22Rv1 (cell line): ENCODE measurements at regions not wholly inside any gene's neighbourhood (a gene's known extent, or its start where the extent isn't known, plus 50 kb on each side); places are given as distances from the start of the nearest gene placed in this dataset.

Experiments
- H3K27ac ChIP-seq: fragments of 450-650 bp; 2 replicates; pipeline ENCODE4 v1.5.1; 2017
- CTCF ChIP-seq: fragments of 450-650 bp; IDR thresholded peaks from 2 replicates; pipeline ENCODE4 v1.5.1; 2017; ENCODE audit warnings: mild to moderate bottlenecking
- ZFX ChIP-seq: fragments of 450-650 bp; IDR thresholded peaks from 2 replicates; pipeline ENCODE4 v1.6.1; 2017; ENCODE audit warnings: antibody characterized with exemption, borderline replicate concordance

- TF ChIP-seq CTCF (no peak), ZFX (no peak)
- H3K27ac ChIP-seq = no peak overlapping the region
Measured at GRCh38 chr1:218636548-218636947, 291.4 kb downstream of the TGFB2 start.

GRCh38 chr1:218640173-218640572, 295.0 kb downstream of the TGFB2 start:
- TF ChIP-seq ZFX (no peak), CTCF (no peak)
- no peak overlapping the region for H3K27ac ChIP-seq

GRCh38 chr1:218642033-218642948, 297.2 kb downstream of the TGFB2 start:
- no peak overlapping the region for H3K27ac ChIP-seq
- TF ChIP-seq CTCF (no peak), ZFX (no peak)

- no peak for TF ChIP-seq ZFX
- TF ChIP-seq CTCF = no peak
- H3K27ac ChIP-seq = no peak overlapping the region
Measured at GRCh38 chr1:218643281-218643680, 298.1 kb downstream of the TGFB2 start.

GRCh38 chr1:218643926-218644325, 298.8 kb downstream of the TGFB2 start:
- no peak overlapping the region for H3K27ac ChIP-seq

GRCh38 chr1:218646288-218646687, 301.2 kb downstream of the TGFB2 start:
- TF ChIP-seq CTCF = no peak
- TF ChIP-seq ZFX = no peak
- H3K27ac ChIP-seq = peak overlapping the region; percentile 75

More at GRCh38 chr1:218643926-218644325, 298.8 kb downstream of the TGFB2 start:
- TF ChIP-seq CTCF (no peak), ZFX (no peak)

- H3K27ac ChIP-seq = no peak overlapping the region
- no peak for TF ChIP-seq ZFX
- TF ChIP-seq CTCF = no peak
Measured at GRCh38 chr1:218656301-218657037, 311.3 kb downstream of the TGFB2 start.
